CD4-positive, alpha-beta T cell treated with Interleukin-10 for 1 hour (primary cell): ENCODE measurements at regions not wholly inside any gene's neighbourhood (a gene's known extent, or its start where the extent isn't known, plus 50 kb on each side); places are given as distances from the start of the nearest gene placed in this dataset.
"Not testable (repeated sequence)": the region's sequence is repeated elsewhere in the genome, so short reads cannot be mapped to it uniquely, and the experiment has no call there.

Source experiments
- DNase-seq: peaks from one replicate; pipeline ENCODE4 v3.0.0-alpha.2; 2020

DNA sequence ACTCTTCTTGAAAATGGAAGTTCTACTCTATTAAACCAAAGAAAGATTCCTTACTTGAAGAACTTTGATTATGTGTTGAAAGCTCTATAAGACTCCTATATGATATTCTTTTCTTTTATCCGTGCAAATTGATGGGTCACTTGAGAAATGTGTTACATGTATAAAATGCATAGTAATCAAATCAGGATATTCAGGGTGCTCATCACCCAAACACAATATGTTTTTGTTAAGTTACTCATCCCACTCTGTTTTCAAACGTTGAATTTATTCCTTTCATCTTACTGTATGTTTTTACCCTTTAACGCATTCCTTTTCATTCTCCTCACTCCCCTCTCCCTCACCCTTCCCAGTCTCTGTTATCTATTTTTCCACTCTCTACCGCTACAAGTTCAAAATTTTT lies 305.5 kb upstream of the KYNU start:
- no peak for DNase-seq

DNA sequence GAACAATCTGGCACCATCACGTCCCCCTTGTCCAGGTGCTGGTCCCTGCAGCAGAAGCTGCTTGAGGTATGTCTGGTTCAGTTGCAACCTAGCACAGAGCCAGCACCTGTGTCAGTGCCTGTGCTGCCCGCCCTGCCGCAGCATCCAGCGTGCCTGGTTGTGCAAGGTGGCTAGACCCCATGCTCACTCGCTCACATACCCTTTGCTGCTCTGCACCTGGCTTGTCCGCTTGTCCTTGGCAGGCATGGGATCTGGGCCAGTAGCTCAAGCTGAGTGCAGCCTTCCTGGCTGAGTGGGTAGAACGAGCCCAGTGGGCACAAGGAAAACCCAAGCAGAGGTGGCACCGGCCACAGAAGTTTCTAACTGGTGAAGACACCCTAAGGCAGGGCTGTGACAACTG lies 314.6 kb upstream of the KYNU start:
- DNase-seq: no peak

DNA sequence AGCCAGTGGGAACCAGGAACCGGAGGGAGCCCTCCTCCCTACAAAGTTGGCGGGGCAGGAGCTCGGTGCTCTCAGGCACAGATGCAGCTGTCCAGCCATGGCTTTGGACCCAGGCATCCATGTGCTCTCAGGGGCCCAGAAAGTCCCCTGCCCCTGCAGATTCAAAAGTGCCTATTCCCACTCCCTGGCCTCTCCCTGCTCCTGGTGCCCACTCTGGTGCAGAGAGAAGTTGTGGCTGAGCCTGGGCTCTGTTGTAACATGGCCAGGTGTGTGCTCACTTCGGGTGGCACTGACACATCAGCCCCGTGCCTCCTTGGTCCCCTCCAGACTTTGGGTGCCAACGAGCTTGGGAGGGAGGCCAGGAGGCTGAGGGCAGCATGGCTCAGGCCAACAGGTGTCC lies 315.8 kb upstream of the KYNU start:
- DNase-seq: no peak

DNA sequence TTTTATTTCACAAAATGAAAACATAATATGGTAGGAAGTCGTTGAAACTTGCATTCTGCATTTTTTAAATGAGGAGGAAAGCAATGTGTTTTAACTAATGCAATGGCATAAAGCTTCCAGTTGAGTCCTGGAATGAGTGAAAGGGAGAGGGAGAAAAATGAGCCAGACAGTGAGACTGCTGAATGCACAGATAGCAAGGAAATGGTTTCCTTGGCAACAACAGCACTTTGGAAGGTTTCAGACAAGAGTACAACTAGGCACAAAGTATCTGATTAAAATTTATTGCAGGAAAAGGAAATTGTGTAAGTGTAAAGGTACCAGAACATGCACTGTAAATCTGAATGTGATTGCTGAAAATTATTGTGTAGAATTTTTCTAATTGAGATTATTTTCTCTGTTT lies 320.1 kb upstream of the KYNU start:
- DNase-seq: no peak

DNA sequence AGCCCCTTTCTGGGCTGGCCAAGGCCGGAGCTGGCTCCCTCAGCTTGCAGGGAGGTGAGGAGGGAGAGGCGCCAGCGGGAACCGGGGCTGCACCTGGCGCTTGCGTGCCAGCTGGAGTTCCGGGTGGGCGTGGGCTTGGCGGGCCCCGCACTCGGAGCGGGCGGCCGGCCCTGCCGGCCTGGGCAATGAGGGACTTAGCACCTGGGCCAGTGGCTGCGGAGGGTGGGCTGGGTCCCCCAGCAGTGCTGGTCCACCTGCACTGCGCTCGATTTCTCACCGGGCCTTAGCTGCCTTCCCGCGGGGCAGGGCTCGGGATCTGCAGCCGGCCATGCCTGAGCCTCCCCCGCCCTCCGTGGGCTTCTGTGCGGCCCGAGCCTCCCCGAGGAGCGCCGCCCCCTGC lies 331.5 kb upstream of the KYNU start:
- DNase-seq: not testable (repeated sequence)

DNA sequence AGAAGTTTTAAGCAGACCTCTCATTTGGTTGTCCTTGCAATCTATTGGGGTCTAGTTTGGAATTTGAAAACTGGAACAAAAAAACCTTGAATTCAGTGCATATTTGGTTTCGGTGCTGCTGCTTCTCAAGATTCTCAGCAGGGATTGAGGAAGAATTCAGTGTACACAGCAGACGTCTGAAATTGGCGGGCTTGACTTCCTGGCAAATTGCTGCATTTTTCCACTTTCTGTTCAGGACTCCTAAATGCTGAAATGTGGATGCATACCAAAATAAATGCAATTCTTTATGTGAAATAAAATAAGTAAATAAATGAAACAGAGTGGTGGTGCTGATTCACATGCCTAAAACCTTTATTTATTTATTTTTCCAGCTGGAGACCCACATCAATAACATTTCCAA lies 332.4 kb upstream of the KYNU start:
- no peak for DNase-seq

DNA sequence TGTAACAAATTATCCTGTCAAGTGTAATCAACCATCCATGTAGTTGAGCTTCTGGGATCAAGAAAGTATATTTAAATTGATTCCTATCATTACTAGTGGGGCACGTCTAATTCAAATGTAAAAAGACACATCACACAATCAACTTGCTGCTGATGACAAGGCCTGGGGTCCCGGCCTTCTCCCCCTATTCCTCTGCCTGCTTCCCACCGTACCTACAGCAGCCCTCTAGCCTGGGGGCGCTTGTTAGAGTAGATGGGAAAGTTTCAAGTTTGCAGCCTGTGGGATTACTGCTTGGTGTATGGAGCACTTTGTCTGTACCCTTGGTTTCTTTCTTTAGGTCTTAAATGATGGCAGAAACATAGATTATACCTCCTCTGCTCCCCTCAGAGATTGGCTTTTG lies 333.3 kb upstream of the KYNU start:
- no peak for DNase-seq

DNA sequence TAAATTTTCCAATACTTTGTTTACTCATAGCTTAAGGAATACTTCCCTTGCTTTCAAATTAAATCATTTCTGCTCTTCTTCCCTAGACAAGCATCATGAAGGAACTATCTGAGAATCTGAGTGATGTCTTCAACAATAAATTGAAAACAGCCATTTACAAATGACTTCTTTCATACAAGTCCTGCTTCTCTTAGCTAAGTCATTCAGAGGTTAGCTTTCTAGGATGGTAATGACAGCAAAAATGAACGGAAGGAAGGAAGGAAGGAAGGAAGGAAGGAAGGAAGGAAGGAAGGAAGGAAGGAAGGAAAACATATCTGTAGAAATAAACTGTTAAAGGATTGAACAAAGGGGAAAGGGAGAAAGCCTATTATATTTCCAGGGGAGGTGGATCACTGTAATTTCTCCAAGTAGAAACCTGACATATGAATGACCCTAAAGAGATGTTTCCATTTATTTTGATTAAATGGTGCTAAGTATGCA lies 335.0 kb upstream of the KYNU start:
- no peak for DNase-seq

DNA sequence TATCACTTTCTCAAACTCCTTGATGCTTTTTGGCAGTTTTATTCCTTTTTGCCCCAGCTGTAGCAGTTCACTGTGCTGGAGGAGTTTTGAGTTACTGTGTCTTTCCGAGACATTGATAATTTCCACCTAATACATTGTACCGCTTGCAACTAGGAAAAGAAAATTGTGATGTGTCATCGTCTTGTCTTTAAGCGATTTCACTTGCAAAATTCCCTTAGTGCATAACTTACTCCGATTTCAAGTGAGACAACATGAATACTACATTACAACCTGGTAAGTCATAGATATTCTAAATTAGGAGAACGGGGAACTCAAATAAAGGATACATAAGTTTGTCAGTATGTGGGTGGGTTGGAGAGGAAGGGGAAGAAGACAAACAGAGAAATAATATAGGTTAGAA lies 340.5 kb upstream of the KYNU start:
- DNase-seq: no peak

DNA sequence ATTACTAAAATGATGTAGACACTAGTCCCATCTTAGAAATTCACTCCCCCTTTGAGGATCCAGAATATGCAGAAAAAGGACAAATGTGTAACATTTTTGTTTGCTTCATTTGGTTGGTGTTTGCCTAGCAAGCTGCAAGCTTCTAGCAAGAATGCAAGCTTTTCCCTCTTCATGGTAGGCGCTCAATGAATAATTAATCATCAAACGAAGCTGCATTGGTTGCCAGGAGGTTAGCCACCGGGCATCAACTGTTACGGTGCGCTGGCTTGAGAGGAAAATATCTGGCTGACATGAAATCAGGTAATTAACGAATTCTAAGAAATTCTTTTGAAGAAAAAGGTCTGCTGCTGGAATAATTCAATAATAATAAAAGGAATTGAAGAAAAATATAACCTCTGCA lies 341.0 kb upstream of the KYNU start:
- no peak for DNase-seq

DNA sequence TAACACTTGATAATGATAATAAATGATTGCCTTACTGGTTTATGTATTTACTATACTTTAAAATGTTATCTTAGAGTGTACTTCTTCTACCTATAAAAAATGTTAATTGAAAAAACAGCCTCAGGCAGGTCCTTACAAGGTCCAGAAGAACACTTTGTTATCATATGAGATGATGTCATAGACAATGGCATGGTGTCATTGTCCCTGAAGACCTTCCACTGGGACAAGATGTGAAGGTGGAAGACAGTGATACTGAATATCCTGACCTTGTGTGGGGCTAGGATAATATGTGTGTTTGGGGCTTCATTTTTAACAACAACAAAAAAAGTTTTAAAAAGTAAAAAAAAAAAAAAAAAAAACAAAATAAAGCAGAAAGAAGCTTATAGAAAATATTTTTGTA lies 342.2 kb upstream of the KYNU start:
- no peak for DNase-seq

DNA sequence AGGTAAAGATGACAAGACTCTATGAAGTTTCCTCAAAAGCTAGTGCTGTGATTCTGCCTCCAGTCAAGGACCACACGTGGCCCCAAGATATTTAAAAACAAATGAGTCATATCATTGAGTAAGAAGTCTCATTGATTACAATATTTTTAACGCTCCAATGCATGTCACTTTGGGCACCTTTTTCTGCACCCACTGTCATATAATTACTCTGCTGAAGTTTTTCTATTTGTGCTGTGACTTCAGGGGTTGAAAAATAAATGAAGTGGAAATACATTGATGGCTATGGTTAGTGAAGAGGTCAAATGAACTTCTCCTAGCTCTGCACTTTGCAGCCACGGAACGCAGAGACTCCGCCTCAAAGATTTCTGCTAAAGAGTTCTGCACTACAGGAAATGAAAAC lies 344.3 kb upstream of the KYNU start:
- no peak for DNase-seq

DNA sequence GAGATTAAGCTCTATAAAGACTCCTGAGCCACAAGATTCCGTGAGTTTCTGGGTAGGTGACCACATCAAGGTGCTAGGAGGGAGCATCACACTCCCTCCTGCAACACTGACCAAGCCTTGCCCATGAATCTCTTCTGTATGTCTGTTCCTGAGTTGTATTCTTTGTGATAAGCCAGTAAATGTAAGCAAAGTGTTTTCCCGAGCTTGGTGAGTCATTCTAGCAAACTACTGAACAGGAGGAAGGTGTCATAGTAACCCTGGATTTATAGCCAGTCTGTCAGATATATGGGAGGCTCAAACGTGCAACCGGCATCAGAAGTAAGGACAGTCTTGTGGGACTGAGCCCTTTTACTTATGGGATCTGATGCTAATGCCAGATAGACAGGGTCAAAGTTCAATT lies 346.1 kb upstream of the KYNU start:
- DNase-seq: no peak

DNA sequence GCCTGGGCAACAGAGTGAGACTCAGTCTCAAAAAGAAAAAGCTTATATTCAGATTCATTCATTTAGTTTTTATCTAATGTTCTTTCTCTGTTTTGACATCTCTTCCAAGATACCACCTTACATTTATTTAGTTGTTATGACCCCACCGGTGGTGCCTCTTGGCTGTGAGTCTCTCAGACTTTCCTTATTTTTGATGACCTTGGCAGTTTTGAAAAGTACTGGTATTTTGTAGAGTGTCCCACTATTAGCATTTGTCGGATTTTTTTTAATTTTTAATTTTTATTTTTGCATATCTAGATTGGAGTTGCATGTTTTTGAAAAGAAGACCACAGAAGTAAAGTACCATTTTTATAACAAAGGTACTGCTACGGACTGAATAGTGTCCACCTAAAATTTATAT lies 351.7 kb upstream of the KYNU start:
- DNase-seq: no peak

DNA sequence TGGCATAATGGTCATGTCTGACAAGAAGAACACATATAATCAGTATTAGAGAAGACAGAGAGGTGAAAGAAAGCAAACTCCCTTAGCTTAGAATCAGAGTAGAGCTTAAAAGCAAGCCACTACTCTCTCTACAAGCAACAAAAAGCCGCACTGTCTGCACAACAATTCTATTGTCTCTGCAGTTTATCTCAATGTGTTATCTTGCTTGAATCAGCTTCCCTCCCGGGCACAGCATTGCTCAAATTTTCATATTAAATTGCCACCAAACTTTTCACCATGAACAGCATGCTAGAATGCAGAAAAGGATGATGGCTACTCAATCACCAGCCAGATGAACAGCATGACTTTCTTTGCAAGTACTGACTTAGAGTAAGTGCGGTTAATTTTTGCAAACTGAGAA lies 356.0 kb upstream of the KYNU start:
- no peak for DNase-seq

DNA sequence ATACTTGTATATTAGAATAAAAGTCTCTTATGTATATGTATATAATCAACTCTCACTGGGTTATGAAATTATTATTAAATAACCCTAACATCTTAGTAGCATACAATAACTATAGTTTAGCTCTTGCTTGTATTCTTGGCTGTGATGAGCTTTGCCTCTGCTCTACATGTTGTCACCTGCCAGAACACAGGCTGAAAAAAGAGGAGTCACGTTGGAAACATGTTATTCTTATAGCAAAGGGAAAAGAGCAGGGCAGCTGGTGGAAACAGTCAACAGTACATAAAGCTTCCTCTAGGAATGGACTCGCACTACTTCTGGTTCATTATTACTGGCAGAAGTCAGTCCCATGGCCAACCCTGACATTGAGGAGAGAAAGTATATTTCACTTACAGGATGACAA lies 362.0 kb upstream of the KYNU start:
- DNase-seq: no peak

DNA sequence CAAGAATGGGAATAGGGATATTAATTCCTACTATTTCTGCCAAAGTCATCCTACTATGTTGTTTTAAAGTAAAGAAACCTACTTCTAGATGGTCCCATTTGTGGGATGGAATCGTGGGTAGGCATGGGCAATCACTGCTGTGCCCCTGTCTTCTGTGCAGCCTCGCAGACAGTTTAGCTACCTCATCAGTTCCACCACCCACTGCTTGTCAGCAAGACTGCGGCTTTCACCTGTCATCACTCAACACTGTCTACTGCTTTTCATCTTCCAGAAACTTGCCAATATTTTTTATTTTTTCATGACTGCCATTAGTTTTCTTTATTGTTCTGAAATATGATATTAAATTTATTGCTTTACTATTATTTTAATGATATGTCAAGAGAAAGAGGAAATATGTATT lies 368.1 kb upstream of the KYNU start:
- DNase-seq: no peak

DNA sequence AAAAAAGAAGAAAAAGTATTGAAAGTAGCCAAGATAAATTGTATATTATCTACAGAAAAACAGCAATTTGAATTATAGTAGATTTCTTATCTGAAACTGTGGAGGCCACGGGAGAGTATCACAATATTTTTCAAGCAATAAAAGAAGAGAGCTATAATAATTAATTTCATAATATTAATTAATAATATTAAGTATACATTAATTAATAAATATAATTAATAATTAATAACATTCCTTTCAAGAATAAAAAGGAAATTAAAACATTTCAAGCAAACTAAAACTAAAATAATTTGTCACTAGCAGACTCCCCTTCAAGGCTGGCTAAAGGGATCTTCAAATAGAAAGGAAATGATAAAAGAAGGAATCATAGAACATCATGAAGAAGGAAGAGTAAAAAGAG lies 372.7 kb upstream of the KYNU start:
- DNase-seq: no peak

DNA sequence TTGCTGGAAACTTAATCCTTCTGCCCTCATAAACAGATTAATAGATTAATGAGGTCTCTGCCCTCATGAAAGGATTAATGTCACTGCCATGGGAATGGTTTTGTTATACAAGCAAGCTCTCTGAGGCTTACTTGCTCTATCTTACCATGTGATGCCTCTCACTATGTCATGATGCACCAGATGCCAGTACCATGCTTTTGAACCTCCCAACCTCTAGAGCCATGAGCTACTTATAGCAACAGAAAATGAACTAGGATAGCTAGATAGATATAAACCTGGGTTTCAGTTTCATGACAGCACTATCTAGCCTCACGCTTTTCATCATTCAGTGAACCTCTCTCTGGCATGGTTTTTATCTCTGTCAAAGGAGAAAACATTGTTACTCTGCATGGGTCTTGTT lies 371.6 kb upstream of the LRP1B start:
- DNase-seq: no peak

DNA sequence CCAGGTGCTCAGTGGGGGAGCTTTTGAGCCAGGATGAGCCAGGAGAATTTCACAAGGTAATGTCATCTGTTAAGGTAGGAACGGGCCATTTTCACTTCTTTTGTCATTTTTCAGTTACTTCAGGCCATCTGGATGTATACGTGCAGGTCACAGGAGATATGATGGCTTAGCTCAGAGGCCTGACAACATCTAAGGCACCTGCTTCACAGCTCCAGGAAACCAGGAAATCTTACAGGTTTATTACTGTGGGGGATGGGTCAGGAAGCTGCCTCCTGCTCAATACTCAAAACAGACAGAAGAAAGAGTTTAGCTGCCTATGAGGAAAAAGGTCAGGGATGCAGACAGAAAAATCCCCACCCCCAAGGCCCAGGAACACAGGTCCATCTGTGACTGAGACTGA lies 364.3 kb upstream of the LRP1B start:
- DNase-seq: no peak

DNA sequence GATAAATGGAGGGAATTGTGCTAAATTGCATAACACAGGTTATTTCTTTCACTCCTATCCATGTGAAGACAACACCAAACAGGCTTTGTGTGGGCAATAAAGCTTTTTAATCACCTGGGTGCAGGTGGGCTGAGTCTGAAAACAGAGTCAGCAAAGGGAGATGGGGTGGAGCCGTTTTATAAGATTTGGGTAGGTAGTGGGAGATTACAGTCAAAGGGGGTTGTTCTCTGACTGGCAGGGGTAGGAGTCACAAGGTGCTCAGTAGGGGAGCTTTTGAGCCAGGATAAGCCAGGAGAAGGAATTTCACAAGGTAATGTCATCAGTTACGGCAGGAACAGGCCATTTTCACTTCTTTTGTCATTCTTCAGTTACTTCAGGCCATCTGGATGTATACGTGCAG lies 358.8 kb upstream of the LRP1B start:
- DNase-seq: not testable (repeated sequence)

DNA sequence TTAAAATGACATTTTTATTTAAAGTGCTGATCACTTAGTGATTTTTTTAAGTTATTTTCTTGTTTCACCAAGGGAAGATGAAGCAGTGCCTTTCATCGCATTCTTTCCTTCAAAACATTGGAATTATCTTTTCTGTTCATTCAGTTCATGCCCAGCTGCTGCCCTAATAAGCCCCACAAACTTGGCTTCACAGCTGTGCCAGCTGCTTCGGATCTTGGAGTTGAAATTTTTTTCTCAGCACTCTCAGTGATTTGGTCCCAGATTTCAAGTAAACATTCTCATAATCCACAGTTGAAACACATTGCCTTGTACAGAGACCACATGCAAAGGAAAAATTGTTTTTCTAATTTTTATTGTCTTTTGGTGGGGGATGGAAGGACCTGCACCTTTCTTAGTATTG lies 353.3 kb upstream of the LRP1B start:
- no peak for DNase-seq

DNA sequence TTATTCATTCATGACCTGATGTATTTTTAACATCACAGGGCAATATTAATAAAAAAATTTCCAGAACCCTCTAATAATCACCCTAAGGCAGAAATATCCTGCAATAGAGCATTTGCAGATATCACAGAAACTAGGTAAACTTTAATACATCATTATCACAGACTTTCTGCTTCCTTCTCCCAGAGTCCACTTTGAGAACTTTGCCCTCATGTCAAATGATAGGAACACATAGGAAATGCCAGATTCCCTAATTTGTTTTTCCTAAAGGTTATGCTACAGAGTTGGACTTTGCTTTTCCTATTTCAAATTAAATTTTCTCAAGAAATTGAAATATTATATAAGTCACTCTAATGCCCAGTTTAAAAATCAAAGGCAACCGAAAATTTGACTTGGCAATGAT lies 352.8 kb upstream of the LRP1B start:
- no peak for DNase-seq

DNA sequence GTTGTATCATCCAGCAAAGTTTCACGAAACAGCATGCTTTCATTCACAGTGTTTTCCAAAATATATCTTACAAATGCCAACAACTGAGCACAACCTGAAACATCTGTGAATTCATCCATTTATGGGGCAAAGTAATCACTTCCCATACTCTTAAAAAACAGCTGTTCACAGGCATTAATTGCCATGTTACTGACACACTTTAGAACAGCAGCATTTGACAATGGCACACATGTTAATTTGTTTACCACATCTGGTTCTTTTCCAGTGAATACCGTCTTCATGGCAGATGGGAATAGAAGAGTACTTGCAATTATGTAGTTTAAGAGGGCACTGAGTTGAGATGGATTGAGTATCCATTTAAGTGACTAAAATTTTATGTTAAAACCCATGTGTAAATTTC lies 347.4 kb upstream of the LRP1B start:
- no peak for DNase-seq

DNA sequence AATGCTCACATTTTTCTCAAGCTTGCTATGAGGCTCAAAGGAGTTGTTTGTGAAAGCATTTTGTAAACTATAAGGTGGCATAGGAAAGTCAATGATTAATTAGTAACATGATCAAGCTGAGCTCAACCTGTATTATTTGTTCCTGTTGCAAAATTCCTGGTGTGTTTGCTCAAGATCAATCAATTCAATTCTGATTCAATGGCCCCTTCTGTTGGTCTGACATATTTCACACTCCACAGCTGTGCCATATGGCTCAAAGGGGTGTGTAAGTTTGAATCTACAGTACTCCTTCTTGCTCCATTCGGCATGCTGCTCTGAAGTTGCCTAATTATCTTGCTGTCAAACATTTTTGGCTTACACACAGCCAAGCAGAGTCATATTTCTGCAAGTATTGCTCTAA lies 341.6 kb upstream of the LRP1B start:
- no peak for DNase-seq

DNA sequence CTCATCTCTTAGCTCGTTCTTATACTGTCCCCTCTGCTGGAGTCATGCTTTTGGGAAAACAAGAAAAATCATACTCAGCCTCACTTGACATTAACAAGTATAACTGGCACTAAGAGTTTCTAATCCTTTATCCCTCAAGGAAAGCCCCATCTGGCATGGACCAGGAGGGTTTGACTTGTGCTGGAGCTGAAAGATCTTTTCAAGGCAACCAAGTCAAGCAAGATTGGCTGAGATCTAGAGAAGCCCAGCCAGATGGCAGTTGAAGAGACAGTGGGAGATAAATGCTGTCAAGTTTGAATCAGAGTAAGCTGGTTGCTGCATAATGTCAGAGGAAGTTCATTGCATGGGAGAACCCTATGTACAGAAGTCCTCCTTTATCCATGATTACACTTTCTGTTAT lies 336.5 kb upstream of the LRP1B start:
- no peak for DNase-seq
